K562 (cell line): ENCODE measurements at regions not wholly inside any gene's neighbourhood (a gene's known extent, or its start where the extent isn't known, plus 50 kb on each side); places are given as distances from the start of the nearest gene placed in this dataset.

Experiments used
- ATAC-seq: fragments of 200-7000 bp; cut with Tn5 transposase; 3 replicates; pipeline ENCODE4 v1.9.1; 2020; ENCODE audit warnings: moderate library complexity
- BruUV-seq: library from RNA; stranded (reverse); fragments of 400-500 nt; replicated peaks from 2 replicates; lab custom pipeline; 2021; lab: Mats Ljungman, UMichigan
- CTCF ChIA-PET: fragments of 300-600 bp; formaldehyde crosslinking; extraction: SDS; loops from one replicate; lab custom pipeline; 2021; ENCODE audit warnings: low intra/inter-chr PET ratio; lab: Yijun Ruan, JAX
- POLR2A ChIA-PET: fragments of 300-600, 350-650 bp; sonication (Branson Sonifier 250); formaldehyde crosslinking; extraction: SDS; loops from one replicate; lab custom pipeline; 2021; ENCODE audit warnings: antibody characterized with exemption, inconsistent platforms; lab: Yijun Ruan, JAX
- DNase-seq, 4 experiments: peaks; one replicate each; pipeline versions ENCODE4 v3.0.0 to v3.0.0-alpha.2; 2011 to 2018; ENCODE audit warnings: low spot score in 3 of 4, mixed read lengths in 3 of 4; ENCODE audit errors: extremely low read depth in 1 of 4
- FAIRE-seq: peaks from 2 replicates; lab custom pipeline; 2011; peaks lifted over from hg19 to GRCh38; lab: Jason Lieb, UNC
- H2AFZ ChIP-seq: 2 replicates; pipeline ENCODE4 v1.6.0; 2011; ENCODE audit warnings: low read depth, low read length, control low read depth, inconsistent platforms
- H3K27ac ChIP-seq: fragments of 200-600 bp; 3 replicates; pipeline ENCODE4 v1.8.0; 2011; ENCODE audit warnings: low read depth, mild to moderate bottlenecking, control low read depth, inconsistent platforms, low read length, moderate library complexity, mixed read lengths; ENCODE audit errors: extremely low read depth
- H3K27me3 ChIP-seq, 2 experiments: fragments of 300-600 bp in 1 of 2; 2 replicates in 1 of 2; 3 replicates in 1 of 2; pipeline versions ENCODE4 v1.6.0 to v1.8.0; 2011; ENCODE audit warnings: inconsistent platforms in 2 of 2, low read length in 2 of 2, mild to moderate bottlenecking in 1 of 2, mixed read lengths in 1 of 2, moderate library complexity in 1 of 2; ENCODE audit not compliant: control insufficient read depth in 2 of 2, insufficient read depth in 2 of 2
- H3K36me3 ChIP-seq: fragments of 300-600 bp; 3 replicates; pipeline ENCODE4 v1.8.0; 2011; ENCODE audit warnings: mild to moderate bottlenecking, low read length, inconsistent platforms; ENCODE audit not compliant: control insufficient read depth, insufficient read depth
- H3K4me1 ChIP-seq, 2 experiments: fragments of 200-600 bp in 1 of 2; replicated peaks in 1 of 2; 2 replicates in 1 of 2; 3 replicates in 1 of 2; pipeline versions ENCODE4 v1.5.1 to v1.8.0; 2011; ENCODE audit warnings: inconsistent platforms in 2 of 2, low read length in 2 of 2, mild to moderate bottlenecking in 1 of 2, mixed read lengths in 1 of 2, moderate library complexity in 1 of 2; ENCODE audit not compliant: control insufficient read depth in 2 of 2, insufficient read depth in 2 of 2
- H3K4me2 ChIP-seq: 2 replicates; pipeline ENCODE4 v1.6.1; 2011; ENCODE audit warnings: low read length, control low read depth, inconsistent platforms, mixed read lengths; ENCODE audit not compliant: insufficient read depth
- H3K4me3 ChIP-seq: fragments of 200-600 bp; sonication (generic), shearing (Covaris generic); 2 replicates; pipeline ENCODE4 v1.5.1; 2016; ENCODE audit warnings: control low read depth, inconsistent platforms
- H3K79me2 ChIP-seq: fragments of 200-600 bp; 3 replicates; pipeline ENCODE4 v1.8.0; 2011; ENCODE audit warnings: low read length, inconsistent platforms; ENCODE audit not compliant: control insufficient read depth, insufficient read depth
- H3K9ac ChIP-seq, 2 experiments: 2 replicates each; pipeline versions ENCODE4 v1.6.0 to v1.6.1; 2011; ENCODE audit warnings: low read depth in 2 of 2, low read length in 2 of 2, control low read depth in 1 of 2, inconsistent platforms in 1 of 2, mild to moderate bottlenecking in 1 of 2, mixed read lengths in 1 of 2; ENCODE audit not compliant: insufficient read depth in 1 of 2
- H3K9me1 ChIP-seq: one replicate; pipeline ENCODE4 v1.6.0; 2011; ENCODE audit warnings: inconsistent platforms, mild to moderate bottlenecking, low read length, moderate library complexity; ENCODE audit not compliant: control insufficient read depth, insufficient read depth
- H3K9me3 ChIP-seq: replicated peaks from 2 replicates; pipeline ENCODE4 v1.5.1; 2011; ENCODE audit warnings: low read depth, low read length, inconsistent platforms; ENCODE audit not compliant: control insufficient read depth, insufficient read depth
- H4K20me1 ChIP-seq: replicated peaks from 2 replicates; pipeline ENCODE4 v1.6.1; 2011; ENCODE audit warnings: low read length, inconsistent platforms, mixed read lengths; ENCODE audit not compliant: control insufficient read depth, insufficient read depth
- HLTF ChIP-seq: fragments of 450-650 bp; IDR thresholded peaks from 2 replicates; pipeline ENCODE4 v1.6.1; 2016
- ID3 ChIP-seq, 2 experiments: fragments of 250-450 bp in 1 of 2; fragments of 450-650 bp in 1 of 2; sonication (Bioruptor Pico) in 1 of 2; IDR thresholded peaks; 2 replicates each; pipeline versions ENCODE4 v1.6.1 to v1.8.0; 2016 to 2021; ENCODE audit warnings: mild to moderate bottlenecking in 2 of 2, moderate library complexity in 2 of 2, missing compliant biosample characterization in 1 of 2, missing genetic modification characterization in 1 of 2
- NBN ChIP-seq: fragments of 450-650 bp; IDR thresholded peaks from 2 replicates; pipeline ENCODE4 v1.6.1; 2016; ENCODE audit warnings: low read depth, mild to moderate bottlenecking
- PHB2 ChIP-seq: fragments of 450-650 bp; IDR thresholded peaks from 2 replicates; pipeline ENCODE4 v1.6.1; 2017; ENCODE audit warnings: low read depth
- POLR3G ChIP-seq: IDR thresholded peaks from 2 replicates; pipeline ENCODE4 v1.6.1; 2011; ENCODE audit not compliant: insufficient read length, insufficient replicate concordance; ENCODE audit errors: extremely low read depth
- TCFL5 ChIP-seq: fragments of 250-450 bp; sonication (Bioruptor Pico); conservative IDR thresholded peaks from 2 replicates; pipeline ENCODE4 v1.6.1; 2021; ENCODE audit warnings: mild to moderate bottlenecking, moderate library complexity, matching md5 sums
- ZNF24 ChIP-seq: fragments of 450-650 bp; IDR thresholded peaks from 2 replicates; pipeline ENCODE4 v1.6.1; 2016
- ZNF696 ChIP-seq: fragments of 250-450 bp; sonication (Bioruptor Pico); conservative IDR thresholded peaks from 2 replicates; pipeline ENCODE4 v1.4.0; 2020; ENCODE audit warnings: mild to moderate bottlenecking, moderate library complexity
- ZNF785 ChIP-seq: fragments of 250-450 bp; sonication (Bioruptor Pico); IDR thresholded peaks from 2 replicates; pipeline ENCODE4 v1.4.0; 2020; ENCODE audit warnings: mild to moderate bottlenecking
- WGBS: fragments of 100-300 bp; shearing (Covaris generic); methylation state at CpG from one replicate; pipeline ENCODE4 v1.1.6; 2016; ENCODE audit warnings: low coverage, mixed read lengths; ENCODE audit not compliant: insufficient coverage; ENCODE audit errors: missing lambda C conversion rate; 5-methylcytosine and 5-hydroxymethylcytosine counted together
- in situ Hi-C: fragments of 300-500 bp; cut with MboI; formaldehyde crosslinking; loops from 4 replicates; pipeline ENCODE4 v1.15.0; 2018; ENCODE audit warnings: inconsistent platforms, mixed read lengths
- intact Hi-C: fragments of 100-400 bp; cut with micrococcal nuclease; formaldehyde crosslinking; loops from 2 replicates; pipeline ENCODE4 v1.14.2; 2022
- TF ChIP-seq, protein P1 (sequence below): fragments of 150-350 bp; conservative IDR thresholded peaks from 2 replicates; pipeline ENCODE4 v1.6.1; 2014; ENCODE audit warnings: low read length
- TF ChIP-seq, protein P2 (sequence below): IDR thresholded peaks from 2 replicates; pipeline ENCODE4 v1.6.1; 2011; ENCODE audit warnings: borderline replicate concordance, low read depth, mild to moderate bottlenecking, moderate library complexity, low read length; ENCODE audit not compliant: insufficient read depth, poor library complexity, severe bottlenecking
- TF ChIP-seq, protein P3 (sequence below): fragments of 250-450 bp; sonication (Bioruptor Pico); IDR thresholded peaks from 2 replicates; pipeline ENCODE4 v1.8.0; 2022; ENCODE audit warnings: inconsistent platforms, mild to moderate bottlenecking, moderate library complexity, borderline replicate concordance

DNA sequence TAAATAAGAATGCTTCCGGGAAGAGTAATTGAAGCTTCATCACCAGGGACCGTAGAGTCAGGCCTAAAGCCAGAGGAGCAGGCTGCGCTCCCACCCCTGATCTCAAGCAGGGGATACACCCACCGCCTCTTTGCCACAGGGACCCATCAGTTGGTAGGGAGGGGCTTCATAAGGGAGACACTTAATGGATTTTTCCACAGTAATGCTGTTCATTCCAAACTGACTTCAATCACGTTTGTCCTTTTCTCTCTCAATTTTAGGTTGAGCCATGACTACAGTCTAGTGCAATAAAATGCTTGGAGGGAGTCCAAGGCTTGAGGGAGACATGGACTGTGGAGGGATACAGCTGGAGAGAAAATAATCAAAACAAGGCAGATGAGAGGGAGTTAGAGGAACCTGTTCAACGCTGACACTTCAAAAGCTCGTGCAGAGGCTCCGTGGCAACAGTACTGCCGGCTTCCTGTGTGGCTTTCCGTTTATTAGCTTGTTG is 111.5 kb downstream of the SEC16B start:
- no peaks in the 10 kb centered on the region for H3K79me2 ChIP-seq
- no peak for ATAC-seq
- intact Hi-C loops (no loop called here), in situ Hi-C loops (no loop called here)
- POLR2A ChIA-PET: interaction anchor here (0.6 kb wide), 1 partner anchor 925 kb away, joined by 4 read pairs; no protein-coding TSS in a partner anchor
- H3K36me3 ChIP-seq: no peaks in the 10 kb centered on the region
- under 1% methylated on average over 10 of the region's 10 CpGs for WGBS
- no peak for DNase-seq
- TF ChIP-seq HLTF (no peak), ID3 (CRISPR knock-in tag; IDR thresholded peaks at IDR 0.05) (no peak), ID3 (tag; IDR thresholded peaks at IDR 0.05) (no peak), ZNF696 (CRISPR knock-in tag) (no peak), PHB2 (no peak), TCFL5 (no peak), POLR3G (no peak), ZNF785 (CRISPR knock-in tag) (no peak), ZNF24 (no peak), NBN (no peak)
- TF ChIP-seq, protein P1, sequence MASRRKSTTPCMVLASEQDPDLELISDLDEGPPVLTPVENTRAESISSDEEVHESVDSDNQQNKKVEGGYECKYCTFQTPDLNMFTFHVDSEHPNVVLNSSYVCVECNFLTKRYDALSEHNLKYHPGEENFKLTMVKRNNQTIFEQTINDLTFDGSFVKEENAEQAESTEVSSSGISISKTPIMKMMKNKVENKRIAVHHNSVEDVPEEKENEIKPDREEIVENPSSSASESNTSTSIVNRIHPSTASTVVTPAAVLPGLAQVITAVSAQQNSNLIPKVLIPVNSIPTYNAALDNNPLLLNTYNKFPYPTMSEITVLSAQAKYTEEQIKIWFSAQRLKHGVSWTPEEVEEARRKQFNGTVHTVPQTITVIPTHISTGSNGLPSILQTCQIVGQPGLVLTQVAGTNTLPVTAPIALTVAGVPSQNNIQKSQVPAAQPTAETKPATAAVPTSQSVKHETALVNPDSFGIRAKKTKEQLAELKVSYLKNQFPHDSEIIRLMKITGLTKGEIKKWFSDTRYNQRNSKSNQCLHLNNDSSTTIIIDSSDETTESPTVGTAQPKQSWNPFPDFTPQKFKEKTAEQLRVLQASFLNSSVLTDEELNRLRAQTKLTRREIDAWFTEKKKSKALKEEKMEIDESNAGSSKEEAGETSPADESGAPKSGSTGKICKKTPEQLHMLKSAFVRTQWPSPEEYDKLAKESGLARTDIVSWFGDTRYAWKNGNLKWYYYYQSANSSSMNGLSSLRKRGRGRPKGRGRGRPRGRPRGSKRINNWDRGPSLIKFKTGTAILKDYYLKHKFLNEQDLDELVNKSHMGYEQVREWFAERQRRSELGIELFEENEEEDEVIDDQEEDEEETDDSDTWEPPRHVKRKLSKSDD: no peak
- TF ChIP-seq, protein P2, sequence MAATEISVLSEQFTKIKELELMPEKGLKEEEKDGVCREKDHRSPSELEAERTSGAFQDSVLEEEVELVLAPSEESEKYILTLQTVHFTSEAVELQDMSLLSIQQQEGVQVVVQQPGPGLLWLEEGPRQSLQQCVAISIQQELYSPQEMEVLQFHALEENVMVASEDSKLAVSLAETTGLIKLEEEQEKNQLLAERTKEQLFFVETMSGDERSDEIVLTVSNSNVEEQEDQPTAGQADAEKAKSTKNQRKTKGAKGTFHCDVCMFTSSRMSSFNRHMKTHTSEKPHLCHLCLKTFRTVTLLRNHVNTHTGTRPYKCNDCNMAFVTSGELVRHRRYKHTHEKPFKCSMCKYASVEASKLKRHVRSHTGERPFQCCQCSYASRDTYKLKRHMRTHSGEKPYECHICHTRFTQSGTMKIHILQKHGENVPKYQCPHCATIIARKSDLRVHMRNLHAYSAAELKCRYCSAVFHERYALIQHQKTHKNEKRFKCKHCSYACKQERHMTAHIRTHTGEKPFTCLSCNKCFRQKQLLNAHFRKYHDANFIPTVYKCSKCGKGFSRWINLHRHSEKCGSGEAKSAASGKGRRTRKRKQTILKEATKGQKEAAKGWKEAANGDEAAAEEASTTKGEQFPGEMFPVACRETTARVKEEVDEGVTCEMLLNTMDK: no peak
- TF ChIP-seq, protein P3, sequence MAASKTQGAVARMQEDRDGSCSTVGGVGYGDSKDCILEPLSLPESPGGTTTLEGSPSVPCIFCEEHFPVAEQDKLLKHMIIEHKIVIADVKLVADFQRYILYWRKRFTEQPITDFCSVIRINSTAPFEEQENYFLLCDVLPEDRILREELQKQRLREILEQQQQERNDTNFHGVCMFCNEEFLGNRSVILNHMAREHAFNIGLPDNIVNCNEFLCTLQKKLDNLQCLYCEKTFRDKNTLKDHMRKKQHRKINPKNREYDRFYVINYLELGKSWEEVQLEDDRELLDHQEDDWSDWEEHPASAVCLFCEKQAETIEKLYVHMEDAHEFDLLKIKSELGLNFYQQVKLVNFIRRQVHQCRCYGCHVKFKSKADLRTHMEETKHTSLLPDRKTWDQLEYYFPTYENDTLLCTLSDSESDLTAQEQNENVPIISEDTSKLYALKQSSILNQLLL (CRISPR knock-in tag): no peak
- no peaks in the 10 kb centered on the region for H3K4me1 ChIP-seq
- no peak for FAIRE-seq
- H2AFZ ChIP-seq: no peak overlapping the region
- no peak overlapping the region for H3K9ac ChIP-seq
- no peak overlapping the region for H3K4me2 ChIP-seq
- H3K4me3 ChIP-seq: no peak overlapping the region
- no TSS peak for BruUV-seq
- CTCF ChIA-PET: no interaction called here
- no peaks in the 10 kb centered on the region; the same call in 1 of the 2 replicates for H3K9me3 ChIP-seq
- H3K9me1 ChIP-seq: no peaks in the 10 kb centered on the region
- no peaks in the 10 kb centered on the region for H4K20me1 ChIP-seq
- H3K27me3 ChIP-seq: no peaks in the 10 kb centered on the region
- no peak overlapping the region for H3K27ac ChIP-seq
